H1 (cell line): ENCODE measurements at regions not wholly inside any gene's neighbourhood (a gene's known extent, or its start where the extent isn't known, plus 50 kb on each side); places are given as distances from the start of the nearest gene placed in this dataset.

Experiments used
- CTCF ChIA-PET: fragments of 300-600 bp; sonication (Branson Sonifier 250); formaldehyde crosslinking; loops from one replicate; lab custom pipeline; 2021; ENCODE audit not compliant: partially characterized antibody; lab: Charles Lee
- POLR2A ChIA-PET: fragments of 300-600 bp; sonication (Branson Sonifier 250); formaldehyde crosslinking; loops from one replicate; lab custom pipeline; 2021; ENCODE audit warnings: inconsistent platforms; ENCODE audit not compliant: partially characterized antibody; lab: Charles Lee
- DNase-seq, 2 experiments: peaks; one replicate each; pipeline versions ENCODE4 v3.0.0 to v3.0.0-alpha.2; 2010 to 2022; ENCODE audit warnings: low spot score in 2 of 2, low read depth in 1 of 2, mixed read lengths in 1 of 2
- FAIRE-seq: peaks from 2 replicates; lab custom pipeline; 2011; peaks lifted over from hg19 to GRCh38; lab: Jason Lieb, UNC
- H2AFZ ChIP-seq: 2 replicates; pipeline ENCODE4 v1.8.1; 2012; ENCODE audit warnings: low read length, inconsistent platforms
- H2AK5ac ChIP-seq: 2 replicates; pipeline ENCODE4 v1.6.1; 2013; ENCODE audit warnings: low read depth, low read length
- H2BK120ac ChIP-seq: replicated peaks from 2 replicates; pipeline ENCODE3; 2013; ENCODE audit warnings: low read depth, low read length, inconsistent platforms
- H2BK12ac ChIP-seq: 2 replicates; pipeline ENCODE4 v1.6.1; 2013; ENCODE audit warnings: low read depth, low read length
- H2BK15ac ChIP-seq: 2 replicates; pipeline ENCODE4 v1.6.1; 2013; ENCODE audit warnings: low read length
- H2BK20ac ChIP-seq: 2 replicates; pipeline ENCODE4 v1.6.1; 2013; ENCODE audit warnings: low read length
- H2BK5ac ChIP-seq: 2 replicates; pipeline ENCODE4 v1.6.1; 2013; ENCODE audit warnings: low read depth, low read length
- H3K14ac ChIP-seq: 2 replicates; pipeline ENCODE4 v1.6.1; 2013; ENCODE audit warnings: inconsistent platforms; ENCODE audit not compliant: insufficient read length
- H3K18ac ChIP-seq: 2 replicates; pipeline ENCODE4 v1.6.1; 2013; ENCODE audit warnings: low read length; ENCODE audit errors: extremely low read depth
- H3K23ac ChIP-seq: 2 replicates; pipeline ENCODE4 v1.6.1; 2013; ENCODE audit warnings: inconsistent platforms; ENCODE audit not compliant: insufficient read length
- H3K23me2 ChIP-seq: 2 replicates; pipeline ENCODE4 v1.6.1; 2013; ENCODE audit warnings: low read depth, low read length
- H3K27ac ChIP-seq: 2 replicates; pipeline ENCODE4 v1.6.1; 2011; ENCODE audit warnings: low read depth, low read length, inconsistent platforms
- H3K27me3 ChIP-seq, 4 experiments: replicated peaks in 1 of 4; 1 replicate in 1 of 4; 2 replicates in 3 of 4; pipeline versions ENCODE4 v1.6.1 to v1.8.1; 2011 to 2013; ENCODE audit warnings: low read length in 3 of 4, mild to moderate bottlenecking in 3 of 4, inconsistent platforms in 2 of 4, mixed read lengths in 2 of 4, moderate library complexity in 1 of 4; ENCODE audit not compliant: control insufficient read depth in 3 of 4, insufficient read depth in 3 of 4; ENCODE audit errors: extremely low read depth in 1 of 4
- H3K36me3 ChIP-seq, 4 experiments: 2 replicates each; pipeline versions ENCODE4 v1.6.1 to v1.8.1; 2011 to 2013; ENCODE audit warnings: mild to moderate bottlenecking in 4 of 4, low read length in 3 of 4, moderate library complexity in 2 of 4, control low read depth in 1 of 4, inconsistent platforms in 1 of 4; ENCODE audit not compliant: insufficient read depth in 4 of 4, control insufficient read depth in 2 of 4
- H3K4ac ChIP-seq: replicated peaks from 2 replicates; pipeline ENCODE3; 2013; ENCODE audit warnings: low read length, low read depth, mixed read lengths, inconsistent platforms; ENCODE audit not compliant: insufficient read length
- H3K4me1 ChIP-seq, 4 experiments: replicated peaks in 1 of 4; 1 replicate in 1 of 4; 2 replicates in 3 of 4; pipeline versions ENCODE4 v1.6.1 to v1.8.1; 2011 to 2013; ENCODE audit warnings: low read length in 3 of 4, inconsistent platforms in 2 of 4, mixed read lengths in 1 of 4; ENCODE audit not compliant: insufficient read depth in 4 of 4, control insufficient read depth in 3 of 4
- H3K4me2 ChIP-seq, 2 experiments: 2 replicates each; pipeline versions ENCODE4 v1.6.1 to v1.8.1; 2011 to 2013; ENCODE audit warnings: low read depth in 2 of 2, low read length in 2 of 2, control low read depth in 1 of 2, inconsistent platforms in 1 of 2, mild to moderate bottlenecking in 1 of 2; ENCODE audit not compliant: insufficient read depth in 1 of 2
- H3K4me3 ChIP-seq, 4 experiments: fragments of 200-600, 300-600 bp in 1 of 4; sonication (generic), shearing (Covaris generic), sonication (Bioruptor Twin) in 1 of 4; 2 replicates each; pipeline versions ENCODE4 v1.5.1 to v1.8.1; 2011 to 2016; ENCODE audit warnings: low read length in 4 of 4, low read depth in 3 of 4, control low read depth in 2 of 4, inconsistent platforms in 2 of 4, mild to moderate bottlenecking in 2 of 4, mixed read lengths in 1 of 4, moderate library complexity in 1 of 4; ENCODE audit not compliant: insufficient read depth in 2 of 4; ENCODE audit errors: extremely low read depth in 1 of 4
- H3K56ac ChIP-seq: replicated peaks from 2 replicates; pipeline ENCODE3; 2013; ENCODE audit warnings: low read depth, mild to moderate bottlenecking, mixed read lengths, low read length, inconsistent platforms; ENCODE audit not compliant: insufficient read length
- H3K79me1 ChIP-seq: 2 replicates; pipeline ENCODE4 v1.6.1; 2013; ENCODE audit warnings: low read depth, low read length, control low read depth
- H3K79me2 ChIP-seq, 2 experiments: 2 replicates each; pipeline versions ENCODE4 v1.6.1 to v1.8.1; 2012 to 2013; ENCODE audit warnings: low read length in 2 of 2, mild to moderate bottlenecking in 2 of 2, inconsistent platforms in 1 of 2; ENCODE audit not compliant: insufficient read depth in 2 of 2, control insufficient read depth in 1 of 2
- H3K9ac ChIP-seq, 4 experiments: replicated peaks in 1 of 4; 1 replicate in 1 of 4; 2 replicates in 3 of 4; pipeline versions ENCODE4 v1.6.1 to v1.8.1; 2011 to 2013; ENCODE audit warnings: low read depth in 3 of 4, low read length in 3 of 4, control low read depth in 2 of 4, mild to moderate bottlenecking in 2 of 4, moderate library complexity in 2 of 4, inconsistent platforms in 1 of 4; ENCODE audit errors: extremely low read depth in 1 of 4
- H3K9me3 ChIP-seq, 2 experiments: 2 replicates each; pipeline versions ENCODE4 v1.6.1 to v1.8.1; 2012 to 2013; ENCODE audit warnings: mild to moderate bottlenecking in 2 of 2, moderate library complexity in 2 of 2, control low read depth in 1 of 2, inconsistent platforms in 1 of 2, low read depth in 1 of 2, low read length in 1 of 2, mixed read lengths in 1 of 2; ENCODE audit not compliant: insufficient read depth in 2 of 2
- H4K20me1 ChIP-seq, 2 experiments: replicated peaks in 1 of 2; 2 replicates each; pipeline versions ENCODE3 to v1.8.1; 2011 to 2013; ENCODE audit warnings: inconsistent platforms in 2 of 2, low read length in 2 of 2, mild to moderate bottlenecking in 1 of 2; ENCODE audit not compliant: insufficient read depth in 2 of 2, control insufficient read depth in 1 of 2
- H4K5ac ChIP-seq: 2 replicates; pipeline ENCODE4 v1.6.1; 2013; ENCODE audit warnings: low read length, low read depth, mixed read lengths, inconsistent platforms; ENCODE audit not compliant: insufficient read length
- H4K8ac ChIP-seq: 2 replicates; pipeline ENCODE4 v1.8.0; 2013; ENCODE audit warnings: mild to moderate bottlenecking, moderate library complexity, low read length, inconsistent platforms; ENCODE audit not compliant: insufficient read depth; ENCODE audit errors: extremely low read depth
- H4K91ac ChIP-seq: replicated peaks from 2 replicates; pipeline ENCODE3; 2013; ENCODE audit warnings: low read length, mixed read lengths, inconsistent platforms; ENCODE audit not compliant: insufficient read length
- EZH2 ChIP-seq: fragments of 200-600 bp; sonication (generic); IDR thresholded peaks from 2 replicates; pipeline ENCODE4 v1.7.1; 2012; ENCODE audit warnings: low read depth, mild to moderate bottlenecking, moderate library complexity, low read length, inconsistent platforms; ENCODE audit not compliant: severe bottlenecking
- GTF2F1 ChIP-seq: IDR thresholded peaks from 2 replicates; pipeline ENCODE4 v1.6.1; 2012; ENCODE audit warnings: low read depth, low read length, improper control_type of control experiment, borderline replicate concordance
- TAF1 ChIP-seq: IDR thresholded peaks from 2 replicates; pipeline ENCODE4 v1.6.1; 2011; ENCODE audit warnings: mild to moderate bottlenecking, low read depth, low read length
- WGBS, 2 experiments: shearing (Covaris generic) in 1 of 2; methylation state at CpG; one replicate each; pipeline versions ENCODE4 v1.1.6 to v1.1.7; 2013 to 2015; ENCODE audit warnings: low lambda C conversion rate in 2 of 2, mixed read lengths in 2 of 2, inconsistent platforms in 1 of 2, low coverage in 1 of 2, missing lambda C conversion rate in 1 of 2; ENCODE audit not compliant: insufficient replicate concordance in 2 of 2, insufficient coverage in 1 of 2, insufficient read length in 1 of 2; ENCODE audit errors: extremely low coverage in 1 of 2, missing lambda C conversion rate in 1 of 2; 5-methylcytosine and 5-hydroxymethylcytosine counted together

- Histone ChIP-seq H2BK15ac (no peak overlapping the region), H2AFZ (no peak overlapping the region), H2BK5ac (no peak overlapping the region), H4K8ac (peak overlapping the region; percentile 31; the same call in 1 of the 2 replicates), H3K4me1 (peaks cover 0 to 9% (median 0%) of the 10 kb centered on the region in 4 experiments; a peak in 3 of 7 replicates), H3K18ac (no peak overlapping the region), H3K4me3 (no peak overlapping the region), H3K79me1 (0 out of 2 replicates have a peak, but pooled peaks cover 2% of the 10 kb centered on the region), H4K5ac (no peak overlapping the region), H3K23me2 (peaks cover 9% of the 10 kb centered on the region; the same call in 1 of the 2 replicates), H3K9ac (no peak overlapping the region), H2AK5ac (peak overlapping the region; percentile 56; the same call in 1 of the 2 replicates), H3K27ac (no peak overlapping the region), H3K14ac (no peak overlapping the region), H2BK120ac (no peak overlapping the region), H3K9me3 (no peaks in the 10 kb centered on the region), H3K56ac (no peak overlapping the region), H3K23ac (no peak overlapping the region), H3K79me2 (no peaks in the 10 kb centered on the region), H2BK12ac (peak overlapping the region; percentile 60; the same call in 1 of the 2 replicates), H3K27me3 (no peaks in the 10 kb centered on the region), H2BK20ac (no peak overlapping the region), H3K36me3 (no peaks in the 10 kb centered on the region), H4K20me1 (peaks cover 5 to 13% of the 10 kb centered on the region in 2 experiments), H3K4me2 (no peak overlapping the region), H4K91ac (peak overlapping the region; percentile 27), H3K4ac (no peak overlapping the region)
- DNase-seq: no peak
- ChIA-PET POLR2A (interaction anchor here (1.3 kb wide), 1 partner anchor 12 kb away, joined by 3 read pairs; no protein-coding TSS in a partner anchor), CTCF (interaction anchor here (1.0 to 11.6 kb wide), 39 partner anchors 10 to 371 kb away, joined by 3 to 177 read pairs (median 6); no protein-coding TSS in a partner anchor)
- 95% methylated on average over 12 of the region's 12 CpGs; no CpG with 5 or more reads in 1 of the 2 experiments for WGBS, 2 experiments
- no peak for FAIRE-seq
- no peak for TF ChIP-seq EZH2
- no peak for TF ChIP-seq TAF1
- no peak for TF ChIP-seq GTF2F1
Measured at GRCh38 chr16:85346404-85347212, 234.3 kb upstream of the CIBAR2 start.
